DMS153 (cell line): ENCODE measurements at regions not wholly inside any gene's neighbourhood (a gene's known extent, or its start where the extent isn't known, plus 50 kb on each side); places are given as distances from the start of the nearest gene placed in this dataset.

ENCODE experiments used
- DNase-seq: peaks from one replicate; lab custom pipeline; 2025; lab: John Stamatoyannopoulos, UW

- no peak for DNase-seq
Observed at GRCh38 chr5:168020542-168021294, 270.7 kb upstream of the WWC1 start.

- DNase-seq = no peak
Observed at GRCh38 chr5:168022446-168023169, 268.8 kb upstream of the WWC1 start.

- no peak for DNase-seq
Observed at GRCh38 chr5:168023191-168023590, 268.3 kb upstream of the WWC1 start.

GRCh38 chr5:168024306-168024705 lies 267.1 kb upstream of the WWC1 start:
- no peak for DNase-seq

GRCh38 chr5:168027007-168027406 lies 264.4 kb upstream of the WWC1 start:
- DNase-seq = no peak

- no peak for DNase-seq
Observed at GRCh38 chr5:168030912-168031311, 260.5 kb upstream of the WWC1 start.

GRCh38 chr5:168031614-168032013 lies 259.8 kb upstream of the WWC1 start:
- no peak for DNase-seq

- no peak for DNase-seq
Observed at GRCh38 chr5:168039039-168039438, 252.4 kb upstream of the WWC1 start.

GRCh38 chr5:168039566-168040248 lies 251.7 kb upstream of the WWC1 start:
- no peak for DNase-seq

- no peak for DNase-seq
Observed at GRCh38 chr5:168041583-168041982, 249.9 kb upstream of the WWC1 start.

GRCh38 chr5:168042284-168043068 lies 249.0 kb upstream of the WWC1 start:
- no peak for DNase-seq

- DNase-seq = no peak
Observed at GRCh38 chr5:168046163-168046562, 245.3 kb upstream of the WWC1 start.

- DNase-seq = peak; percentile 42
Observed at GRCh38 chr5:168047043-168047668, 244.3 kb upstream of the WWC1 start.

GRCh38 chr5:168047669-168048111 lies 243.8 kb upstream of the WWC1 start:
- DNase-seq = no peak

GRCh38 chr5:168048486-168048885 lies 243.0 kb upstream of the WWC1 start:
- DNase-seq = no peak

GRCh38 chr5:168052686-168053085 lies 238.8 kb upstream of the WWC1 start:
- no peak for DNase-seq

- DNase-seq = no peak
Observed at GRCh38 chr5:168054091-168054490, 237.4 kb upstream of the WWC1 start.

GRCh38 chr5:168055141-168055683 lies 236.2 kb upstream of the WWC1 start:
- DNase-seq = no peak

- no peak for DNase-seq
Observed at GRCh38 chr5:168055961-168056360, 235.5 kb upstream of the WWC1 start.

GRCh38 chr5:168056499-168057182 lies 234.8 kb upstream of the WWC1 start:
- no peak for DNase-seq

- no peak for DNase-seq
Observed at GRCh38 chr5:168057905-168058304, 233.5 kb upstream of the WWC1 start.
